ENCODE measurements at regions not wholly inside any gene's neighbourhood (a gene's known extent, or its start where the extent isn't known, plus 50 kb on each side); places are given as distances from the start of the nearest gene placed in this dataset.
"Not testable (repeated sequence)": the region's sequence is repeated elsewhere in the genome, so short reads cannot be mapped to it uniquely, and the experiment has no call there.

DNA sequence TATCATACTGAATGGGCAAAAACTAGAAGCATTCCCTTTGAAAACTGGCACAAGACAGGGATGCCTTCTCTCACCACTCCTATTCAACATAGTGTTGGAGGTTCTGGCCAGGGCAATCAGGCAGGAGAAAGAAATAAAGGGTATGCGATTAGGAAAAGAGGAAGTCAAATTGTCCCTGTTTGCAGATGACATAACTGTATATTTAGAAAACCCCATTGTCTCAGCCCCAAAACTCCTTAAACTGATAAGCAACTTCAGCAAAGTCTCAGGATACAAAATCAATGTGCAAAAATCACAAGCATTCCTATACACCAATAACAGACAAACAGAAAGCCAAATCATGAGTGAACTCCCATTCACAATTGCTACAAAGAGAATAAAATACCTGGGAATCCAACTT lies 52.5 kb upstream of the CCDC71L start:
- not testable (repeated sequence) for DNase-seq (ENCODE audit: low spot score)

DNA sequence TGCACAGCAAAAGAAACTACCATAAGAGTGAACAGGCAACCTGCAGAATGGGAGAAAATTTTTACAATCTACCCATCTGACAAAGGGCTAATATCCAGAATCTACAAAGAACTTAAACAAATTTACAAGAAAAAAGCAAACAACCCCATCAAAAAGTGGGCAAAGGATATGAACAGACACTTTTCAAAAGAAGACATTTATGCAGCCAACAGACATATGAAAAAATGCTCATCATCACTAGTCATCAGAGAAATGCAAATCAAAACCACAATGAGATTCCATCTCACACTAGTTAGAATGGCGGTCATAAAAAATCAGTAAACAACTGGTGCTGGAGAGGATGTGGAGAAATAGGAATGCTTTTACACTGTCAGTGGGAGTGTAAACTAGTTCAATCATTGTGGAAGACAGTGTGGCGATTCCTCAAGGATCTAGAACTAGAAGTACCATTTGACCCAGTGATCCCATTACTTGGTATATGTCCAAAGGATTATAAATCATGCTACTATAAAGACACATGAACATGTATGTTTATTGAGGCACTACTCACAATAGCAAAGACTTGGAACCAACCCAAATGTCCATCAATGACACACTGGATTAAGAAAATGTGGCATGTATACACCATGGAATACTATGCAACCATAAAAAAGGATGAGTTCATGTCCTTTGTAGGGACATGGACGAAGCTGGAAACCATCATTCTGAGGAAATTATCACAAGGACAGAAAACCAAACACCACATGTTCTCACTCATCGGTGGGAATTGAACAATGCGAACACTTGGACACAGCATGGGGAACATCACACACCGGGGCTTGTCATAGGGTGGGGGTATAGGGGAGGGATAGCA lies 53.9 kb upstream of the CCDC71L start:
- DNase-seq (ENCODE audit: low spot score), result not testable (repeated sequence)

DNA sequence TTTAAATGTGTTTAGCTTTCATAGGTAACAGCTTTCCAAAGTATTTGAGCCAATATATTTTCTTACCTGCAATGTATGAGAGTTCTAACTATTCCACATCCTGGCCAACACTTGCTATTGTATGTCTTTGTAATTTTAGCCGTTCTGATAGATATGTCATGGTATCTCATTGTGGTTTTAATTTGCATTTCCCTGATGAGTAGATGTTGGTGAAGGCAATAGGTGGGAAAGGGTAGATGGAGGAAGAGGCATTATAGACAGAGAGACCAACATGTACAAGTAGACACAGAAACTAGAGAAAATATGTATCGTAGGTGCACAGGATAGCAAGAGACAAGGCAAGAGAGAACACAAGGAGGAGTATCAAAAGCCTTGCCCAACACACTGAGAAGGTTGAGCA lies 54.8 kb upstream of the CCDC71L start:
- DNase-seq (ENCODE audit: low spot score), result no peak

DNA sequence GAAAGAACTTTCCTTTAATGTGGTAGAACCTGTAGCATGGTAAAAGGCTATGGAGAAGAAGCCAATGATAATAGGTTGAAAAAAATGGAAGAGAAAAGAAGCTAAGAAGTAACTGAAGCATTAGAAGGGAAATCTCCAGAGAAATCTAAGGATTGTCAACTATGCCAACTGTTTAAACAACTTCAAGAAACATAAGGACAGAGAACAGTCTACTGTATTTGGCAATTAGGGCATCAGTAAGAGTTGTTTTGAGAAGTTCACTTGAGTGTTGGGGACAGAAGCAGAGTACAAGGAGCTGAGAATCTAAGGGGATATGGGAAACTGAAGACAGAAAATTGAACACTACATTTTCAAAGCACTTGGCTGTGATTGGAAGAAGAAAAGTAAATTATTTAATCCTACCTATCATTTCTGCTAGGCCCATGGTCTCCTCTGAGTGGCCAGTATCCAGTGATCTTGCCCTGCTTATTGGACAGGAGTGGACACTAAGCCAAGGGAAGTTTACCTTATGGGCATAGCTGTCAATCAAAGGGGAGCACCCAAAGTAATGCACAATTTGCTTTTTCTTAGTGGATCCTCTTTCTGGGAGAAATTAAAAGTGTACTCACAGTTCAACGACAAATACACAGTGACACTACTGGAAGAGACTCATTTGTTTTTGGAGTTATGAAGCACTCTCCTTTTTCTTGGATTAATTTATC lies 56.4 kb upstream of the CCDC71L start:
- no peak for DNase-seq (ENCODE audit: low spot score)

DNA sequence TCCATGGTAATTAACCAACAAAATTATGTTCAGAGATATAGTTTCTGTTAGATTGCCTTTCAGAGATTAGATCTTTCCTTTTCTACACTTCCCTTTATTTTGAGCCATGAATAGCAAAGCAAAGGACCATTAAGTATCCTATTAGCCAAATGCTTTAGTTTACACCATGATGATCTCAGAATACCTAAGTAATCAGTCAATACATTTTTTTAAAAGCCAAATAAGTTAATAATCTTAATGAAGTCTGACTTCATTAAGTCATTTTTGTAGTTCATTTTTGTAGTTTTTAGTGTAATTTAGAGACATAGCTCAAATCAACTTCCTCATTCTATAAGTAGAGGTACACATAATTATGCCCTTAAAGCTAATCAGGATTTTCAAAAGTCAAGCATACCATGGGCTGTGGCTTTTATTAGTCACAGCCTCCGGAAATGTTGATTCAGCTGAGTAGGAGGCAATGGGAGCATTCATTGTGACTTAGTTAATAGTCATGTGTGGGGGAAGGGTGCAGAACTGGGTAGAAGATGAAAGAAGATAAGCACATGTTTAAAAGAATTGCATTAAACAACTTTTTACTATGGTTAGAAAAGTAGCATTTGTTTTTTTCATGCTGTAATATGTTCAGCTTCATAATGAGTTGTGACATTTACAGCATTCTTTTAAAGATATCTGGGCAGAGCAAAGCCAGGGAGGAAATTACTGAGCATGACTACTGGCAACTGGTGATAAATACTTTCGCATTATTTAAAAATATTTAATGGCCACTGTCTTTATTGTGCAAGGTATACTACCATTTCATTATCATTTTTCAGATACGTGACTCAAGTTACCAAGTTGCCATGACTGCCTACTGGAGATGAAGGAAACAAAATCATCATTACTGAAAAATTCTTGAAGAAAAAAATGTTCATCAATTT lies 57.3 kb upstream of the CCDC71L start:
- no peak for DNase-seq (ENCODE audit: low spot score)

DNA sequence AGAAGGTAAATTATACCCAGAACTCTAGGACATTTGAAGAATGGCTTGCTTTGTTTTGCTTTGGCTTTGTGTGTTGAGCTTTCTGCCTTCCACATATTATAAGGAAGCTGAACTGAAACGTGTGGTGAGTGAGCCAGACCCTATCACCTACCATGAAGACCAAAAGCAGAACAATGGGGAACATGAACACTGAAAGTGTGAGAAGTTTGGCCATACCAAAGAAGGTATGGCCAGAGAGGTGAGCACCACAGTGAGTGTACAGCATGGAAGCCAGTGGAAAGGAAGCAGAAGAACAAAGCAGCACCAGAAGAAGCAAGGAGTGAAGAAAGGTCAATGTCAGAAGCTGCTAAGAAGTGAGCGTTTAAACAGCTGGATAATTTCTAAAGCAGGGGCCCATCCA lies 59.7 kb upstream of the CCDC71L start:
- DNase-seq (ENCODE audit: low spot score), result no peak

DNA sequence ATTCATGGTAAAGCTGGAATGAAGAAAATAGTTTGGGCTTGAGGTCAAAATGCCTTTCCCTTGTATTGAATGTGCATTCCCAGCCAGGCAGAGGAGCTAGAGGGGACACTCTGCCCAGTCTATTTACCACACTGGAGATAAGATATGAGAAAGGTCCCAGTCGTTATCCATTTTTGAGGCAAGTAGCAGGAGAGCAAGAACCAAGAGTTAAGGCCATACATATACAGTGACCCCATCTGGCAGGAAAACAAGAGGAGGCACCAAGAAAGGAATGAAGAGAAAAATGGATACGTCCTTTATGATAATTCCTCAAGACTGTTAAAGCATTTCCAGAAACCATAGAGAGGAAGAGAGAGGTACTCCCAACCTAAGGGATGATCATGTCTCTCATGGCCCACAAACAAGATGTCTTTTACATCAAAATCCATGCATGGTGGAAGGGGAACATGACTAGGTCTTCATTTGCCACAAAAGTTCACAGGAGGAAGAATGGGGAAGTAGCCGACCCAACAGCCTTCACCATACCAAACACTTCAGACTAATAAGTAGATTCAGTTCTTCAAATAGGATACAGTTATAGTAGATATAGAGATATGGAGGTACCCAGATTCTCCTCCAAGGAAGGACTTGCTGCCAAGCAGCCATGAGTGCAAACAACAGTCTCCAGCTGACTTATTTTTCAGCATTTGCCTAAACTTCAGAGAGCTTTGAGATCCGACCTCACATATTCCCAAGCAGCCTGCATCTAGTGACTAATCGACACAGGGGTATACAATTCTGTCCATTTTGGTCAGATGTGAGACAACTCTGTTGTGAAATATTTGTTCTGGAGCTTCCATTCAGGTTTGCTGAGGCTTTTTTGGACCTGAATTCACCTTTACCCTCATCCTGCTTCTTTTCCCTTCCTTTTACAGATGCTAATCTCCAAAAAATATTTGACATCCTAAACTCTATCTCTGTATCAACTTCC lies 61.1 kb upstream of the CCDC71L start:
- DNase-seq (ENCODE audit: low spot score), result no peak

DNA sequence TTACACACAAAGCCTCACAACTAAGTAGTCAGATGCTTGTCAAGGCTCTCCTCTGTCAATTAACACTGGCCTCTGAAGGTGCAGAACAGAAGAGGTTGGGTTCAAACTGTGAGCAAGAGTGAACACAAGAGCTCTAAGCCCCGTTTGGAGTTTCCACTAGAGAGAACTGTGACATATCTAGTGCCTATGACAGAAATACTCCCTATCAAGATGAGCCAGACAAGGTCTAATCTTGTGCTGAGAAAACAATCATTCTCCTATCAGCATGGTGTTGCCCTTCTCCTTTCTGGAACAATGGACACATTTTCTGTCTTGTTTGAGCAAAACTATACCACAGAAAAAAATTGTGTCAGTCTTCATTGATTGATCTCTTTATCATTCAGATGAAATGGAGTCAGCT lies 62.4 kb upstream of the CCDC71L start:
- no peak for DNase-seq (ENCODE audit: low spot score)

DNA sequence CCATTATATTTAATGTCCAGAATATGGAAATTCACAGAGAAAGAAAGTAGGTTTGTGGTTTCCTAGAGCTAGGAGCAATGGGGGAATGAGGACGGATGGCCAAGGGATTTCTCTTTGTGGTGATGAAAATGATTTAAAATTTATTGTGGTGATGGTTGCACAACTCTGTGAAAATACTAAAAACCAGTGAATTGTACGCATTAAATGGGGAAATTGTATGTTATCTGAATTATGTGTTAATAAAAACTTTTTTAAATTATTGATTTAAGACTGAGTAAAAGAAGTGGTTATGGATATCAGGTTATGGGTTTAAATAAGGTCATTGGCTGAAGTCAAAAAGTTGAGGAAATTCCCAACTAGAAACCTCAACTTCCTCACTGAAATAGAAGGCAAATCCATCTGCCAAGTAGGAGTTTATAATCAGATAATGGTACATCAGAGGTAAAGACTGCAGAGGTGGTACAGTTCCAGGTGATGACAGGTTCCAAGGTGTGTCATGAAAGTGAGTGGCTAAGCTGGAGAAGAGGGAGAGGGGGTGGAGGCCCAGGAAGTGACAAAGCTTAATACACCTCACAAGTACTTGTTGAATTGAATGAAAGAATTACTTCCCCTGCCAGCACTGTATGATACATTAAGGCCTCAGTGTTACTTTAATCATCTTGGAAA lies 68.9 kb upstream of the CCDC71L start:
- no peak for DNase-seq (ENCODE audit: low spot score)

DNA sequence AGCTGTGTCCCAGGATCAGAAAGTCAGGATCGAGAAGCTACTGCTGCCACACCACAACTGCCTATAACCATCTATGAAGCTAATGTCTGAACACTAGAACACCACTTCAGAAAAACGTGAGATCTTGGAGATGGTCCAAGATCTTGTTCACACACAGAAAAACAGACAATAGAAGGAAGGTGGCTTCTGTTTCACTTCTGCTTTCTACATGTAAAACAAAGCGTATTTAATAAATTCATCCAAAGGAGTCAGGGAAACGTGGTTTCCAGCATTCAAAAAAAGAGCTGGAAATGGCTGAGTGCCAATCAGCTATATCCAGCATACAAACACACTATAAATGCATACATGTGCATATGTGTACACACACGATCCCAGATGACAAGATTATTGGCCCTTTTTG lies 70.2 kb upstream of the CCDC71L start:
- DNase-seq (ENCODE audit: low spot score), result no peak

DNA sequence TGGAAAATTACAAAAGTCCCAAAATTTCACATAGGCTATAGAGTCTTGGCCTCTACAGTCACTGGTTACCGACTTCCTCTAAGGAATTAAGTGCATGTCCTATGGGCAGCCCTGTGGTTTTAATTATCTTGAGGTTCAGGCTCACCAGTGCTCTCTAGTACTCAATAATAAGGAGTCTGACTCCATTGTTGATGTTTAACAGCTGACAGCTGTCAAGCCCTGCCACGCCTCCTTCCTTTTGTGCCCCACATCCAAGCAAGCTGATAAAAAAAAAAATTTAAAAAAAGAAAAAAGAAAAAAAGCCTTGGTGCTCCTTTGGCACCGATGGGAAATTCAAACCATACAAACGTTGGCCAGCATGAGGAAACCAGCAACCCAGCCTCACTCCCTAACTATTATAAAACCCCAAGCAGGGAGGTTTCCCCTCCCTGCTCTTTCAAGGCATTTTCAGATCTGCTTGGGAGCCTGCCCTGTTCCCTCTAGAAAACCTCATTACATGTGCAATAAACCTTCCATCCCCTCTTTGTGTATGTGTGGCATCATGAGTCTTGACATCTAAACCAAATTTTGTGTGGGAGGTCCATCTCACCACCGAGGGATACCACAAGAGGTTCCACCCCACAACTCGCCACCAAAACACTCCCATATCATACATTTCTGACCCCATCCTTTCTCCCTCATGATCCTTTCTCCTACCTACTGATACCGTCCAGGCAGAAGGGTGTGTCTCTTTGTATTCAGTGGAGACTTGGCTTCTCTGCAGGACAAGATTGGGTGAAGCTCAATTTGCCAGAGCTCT lies 70.9 kb upstream of the CCDC71L start:
- DNase-seq (ENCODE audit: low spot score), result no peak

DNA sequence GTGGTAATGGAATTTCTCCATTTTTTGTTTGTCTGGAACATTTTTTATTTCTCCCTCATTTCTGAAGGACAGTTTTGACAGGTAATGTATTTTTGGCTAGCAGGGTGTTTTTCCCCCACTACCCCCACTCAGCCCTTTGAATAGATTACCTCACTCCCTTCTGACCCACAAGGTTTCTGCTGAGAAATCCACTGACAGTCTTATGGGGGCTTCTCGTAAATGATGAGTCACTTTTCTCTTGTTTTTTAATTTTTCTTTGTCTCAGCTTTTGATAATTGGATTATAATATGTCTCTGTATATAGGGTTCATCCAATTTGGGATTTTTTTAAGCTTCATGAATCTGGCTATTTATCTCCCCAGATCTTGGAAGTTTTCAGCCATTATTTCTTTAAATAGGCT lies 74.7 kb upstream of the CCDC71L start:
- DNase-seq (ENCODE audit: low spot score), result no peak

DNA sequence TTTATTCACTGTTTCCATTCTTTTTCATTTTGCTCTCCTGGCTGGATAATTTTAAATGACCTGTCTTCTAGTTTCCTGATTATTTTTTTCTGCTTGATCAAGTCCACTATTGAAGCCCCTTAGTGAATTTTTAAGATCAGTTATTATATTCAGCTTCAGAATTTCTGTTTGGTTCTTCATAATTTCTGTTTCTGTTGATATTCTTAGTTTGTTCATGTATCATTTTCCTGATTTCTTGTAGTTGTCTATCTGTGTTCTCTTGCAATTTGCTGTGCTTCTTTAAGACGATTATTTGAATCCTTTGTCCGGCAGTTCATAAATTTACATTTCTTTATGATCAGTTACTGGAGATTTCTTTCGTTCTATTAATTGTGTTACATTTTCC lies 75.2 kb upstream of the CCDC71L start:
- DNase-seq (ENCODE audit: low spot score), result no peak

DNA sequence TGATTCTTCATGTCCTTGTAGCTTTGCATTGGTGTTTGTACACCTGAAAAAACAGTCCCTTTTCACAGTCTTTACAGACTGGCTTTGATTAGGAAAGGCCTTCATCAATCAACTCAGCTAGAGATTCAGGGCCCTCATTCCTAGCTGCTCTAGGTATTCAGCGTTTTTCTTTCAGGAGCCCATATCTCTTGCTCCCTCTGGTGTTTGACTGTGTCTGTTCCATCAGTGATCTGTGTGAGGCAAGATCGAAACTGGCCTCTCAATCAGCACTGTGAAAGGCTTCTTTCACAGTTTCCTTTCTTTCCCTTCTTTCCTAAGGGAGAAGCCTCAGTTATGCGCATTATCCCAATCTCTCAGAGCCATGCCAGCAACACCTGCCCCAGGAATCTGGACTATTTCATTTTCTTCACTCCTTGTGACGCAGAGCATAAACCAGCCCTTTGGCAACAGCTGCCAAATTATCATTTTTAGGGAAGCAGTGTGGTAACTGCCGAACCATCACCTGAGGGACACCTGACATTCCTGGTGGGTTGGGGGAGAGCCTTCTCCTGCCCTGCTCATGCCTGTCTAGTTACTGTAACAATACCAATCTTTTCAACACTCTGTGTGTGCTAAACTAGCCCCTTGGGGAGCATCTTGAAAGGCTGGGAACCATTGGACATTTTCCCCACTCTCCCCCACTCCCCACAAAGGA lies 75.7 kb upstream of the CCDC71L start:
- DNase-seq (ENCODE audit: low spot score), result peak; percentile 16

DNA sequence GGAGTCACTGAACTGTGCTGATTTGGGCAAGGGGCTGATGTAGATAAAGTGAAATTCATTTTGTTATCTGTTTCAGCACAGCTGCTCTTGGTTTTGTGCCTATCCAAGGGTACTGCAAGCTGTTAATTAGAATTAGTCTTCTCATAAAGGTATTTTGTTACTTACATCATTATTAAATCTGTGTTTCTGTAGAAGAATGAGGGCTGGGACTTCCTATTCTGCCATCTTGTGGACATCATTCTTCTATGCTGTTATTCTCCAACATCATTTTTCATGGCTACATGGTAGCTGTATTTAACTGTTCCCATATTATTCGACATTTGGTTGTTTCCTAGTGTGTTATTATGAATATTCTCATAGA lies 76.2 kb upstream of the CCDC71L start:
- DNase-seq (ENCODE audit: low spot score), result no peak

DNA sequence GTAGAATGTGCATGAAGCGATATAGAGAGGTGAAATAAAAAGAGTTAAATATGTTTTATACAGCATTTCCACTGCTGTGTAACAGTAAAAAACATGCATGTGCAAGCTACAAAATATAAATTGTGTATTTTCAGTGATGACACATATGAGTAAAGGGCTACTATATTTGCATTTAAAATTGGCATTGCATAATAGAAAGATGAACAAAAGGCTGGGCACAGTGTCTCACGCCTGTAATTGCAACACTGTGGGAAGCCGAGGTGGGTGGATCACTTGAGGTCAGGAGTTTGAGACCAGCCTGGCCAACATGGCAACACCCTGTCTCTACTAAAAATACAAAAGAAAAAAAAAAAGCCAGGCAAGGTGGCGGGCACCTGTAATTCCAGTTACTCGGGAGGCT lies 79.8 kb upstream of the CCDC71L start:
- no peak for DNase-seq (ENCODE audit: low spot score)

DNA sequence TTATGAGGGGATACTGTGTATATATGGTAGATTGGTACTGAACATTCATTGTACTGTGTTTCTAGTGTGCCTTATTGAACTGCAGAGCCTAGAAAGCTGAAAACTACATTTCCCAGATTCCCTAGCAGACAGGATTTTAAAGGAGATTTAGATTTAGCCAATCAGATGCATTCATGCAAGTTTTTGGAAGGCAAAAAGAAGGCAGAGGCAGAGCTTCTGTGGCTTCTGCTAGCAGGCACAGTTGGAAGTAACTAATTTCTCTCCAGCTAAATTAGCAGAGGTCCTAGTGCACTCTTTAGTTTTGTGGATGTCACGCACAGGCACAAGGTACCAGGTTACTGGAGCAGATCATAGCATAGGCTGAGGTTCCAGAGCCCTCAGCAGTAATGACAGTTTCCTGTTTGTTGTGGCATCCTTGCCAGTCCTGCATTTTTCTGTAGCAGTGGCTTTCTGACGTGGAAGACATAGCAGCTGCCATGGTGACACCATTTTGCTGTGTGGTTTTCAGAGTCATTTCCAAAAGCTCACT lies 83.7 kb upstream of the CCDC71L start:
- DNase-seq (ENCODE audit: low spot score), result no peak

DNA sequence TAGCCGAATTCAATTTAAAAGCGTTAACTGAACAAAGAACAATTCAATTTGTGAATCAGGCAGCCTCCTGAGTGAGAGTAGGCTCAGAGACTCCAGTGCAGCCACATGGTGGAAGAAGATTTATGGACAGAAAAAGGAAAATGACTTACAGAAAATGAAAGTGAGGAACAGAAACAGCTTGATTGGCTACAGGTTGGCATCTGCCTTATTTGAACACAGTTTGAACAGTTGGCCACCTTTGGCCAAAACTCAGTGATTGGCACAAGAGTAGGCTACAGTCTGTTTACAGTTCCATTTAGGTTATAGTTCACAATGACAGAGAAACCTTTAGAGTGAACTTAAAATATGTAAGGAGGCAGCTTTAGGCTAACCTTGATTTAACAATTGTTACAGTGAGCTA lies 86.3 kb upstream of the CCDC71L start:
- DNase-seq (ENCODE audit: low spot score), result not testable (repeated sequence)

DNA sequence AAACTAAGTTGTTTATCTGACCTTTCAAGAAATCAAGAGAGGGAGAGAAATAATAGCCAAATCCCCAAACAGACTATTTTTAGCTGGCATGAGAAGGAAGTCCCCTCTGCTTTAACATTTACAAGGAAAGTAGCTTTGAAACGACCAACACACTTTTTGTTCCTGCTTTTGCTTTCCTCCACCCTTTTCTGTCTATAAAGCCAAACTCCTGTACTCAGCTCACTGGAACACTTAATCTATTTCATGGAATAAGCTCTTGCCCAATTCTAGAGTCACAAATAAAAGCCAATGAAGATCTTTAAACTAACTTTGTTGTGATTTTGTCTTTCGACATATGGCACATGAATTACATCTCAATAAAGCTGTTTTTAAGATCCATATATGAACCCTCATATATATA lies 86.8 kb upstream of the CCDC71L start:
- no peak for DNase-seq (ENCODE audit: low spot score)

All from HuH-7.5 (cell line).